H9 (cell line): ENCODE measurements at regions not wholly inside any gene's neighbourhood (a gene's known extent, or its start where the extent isn't known, plus 50 kb on each side); places are given as distances from the start of the nearest gene placed in this dataset.

ENCODE experiments used
- DNase-seq: peaks from one replicate; pipeline ENCODE4 v3.0.0-alpha.2; 2017
- H2AFZ ChIP-seq: one replicate; pipeline ENCODE4 v1.6.1; 2013; ENCODE audit warnings: mild to moderate bottlenecking, low read length, control low read depth, moderate library complexity
- H2AK5ac ChIP-seq: 2 replicates; pipeline ENCODE4 v1.6.1; 2013; ENCODE audit warnings: low read length, control low read depth, mixed read lengths; ENCODE audit not compliant: insufficient read length
- H2BK120ac ChIP-seq: one replicate; pipeline ENCODE4 v1.6.1; 2013; ENCODE audit warnings: low read depth, mild to moderate bottlenecking, low read length, control low read depth, inconsistent platforms; ENCODE audit not compliant: poor library complexity, severe bottlenecking
- H2BK12ac ChIP-seq: 2 replicates; pipeline ENCODE4 v1.6.1; 2013; ENCODE audit warnings: low read length, control low read depth, mixed read lengths, low read depth; ENCODE audit not compliant: insufficient read length
- H2BK15ac ChIP-seq: 2 replicates; pipeline ENCODE4 v1.6.1; 2013; ENCODE audit warnings: low read depth, low read length, control low read depth
- H2BK20ac ChIP-seq: one replicate; pipeline ENCODE4 v1.6.1; 2013; ENCODE audit warnings: low read depth, mild to moderate bottlenecking, low read length, control low read depth, inconsistent platforms; ENCODE audit not compliant: poor library complexity, severe bottlenecking
- H2BK5ac ChIP-seq: 2 replicates; pipeline ENCODE4 v1.6.1; 2013; ENCODE audit warnings: low read length, control low read depth, mixed read lengths; ENCODE audit not compliant: insufficient read length
- H3K14ac ChIP-seq: 2 replicates; pipeline ENCODE4 v1.6.1; 2013; ENCODE audit warnings: low read length, control low read depth; ENCODE audit not compliant: insufficient read depth
- H3K18ac ChIP-seq: 2 replicates; pipeline ENCODE4 v1.6.1; 2013; ENCODE audit warnings: low read depth, mild to moderate bottlenecking, mixed read lengths, low read length, control low read depth; ENCODE audit not compliant: insufficient read length
- H3K23ac ChIP-seq: 2 replicates; pipeline ENCODE4 v1.6.1; 2013; ENCODE audit warnings: low read length, control low read depth, mixed read lengths, low read depth; ENCODE audit not compliant: insufficient read length
- H3K23me2 ChIP-seq: 2 replicates; pipeline ENCODE4 v1.6.1; 2013; ENCODE audit warnings: low read depth, mild to moderate bottlenecking, mixed read lengths, low read length, control low read depth; ENCODE audit not compliant: insufficient read length, poor library complexity, severe bottlenecking
- H3K27ac ChIP-seq: 2 replicates; pipeline ENCODE4 v1.5.1; 2013; ENCODE audit warnings: low read length, control low read depth, mixed read lengths, low read depth; ENCODE audit not compliant: insufficient read length
- H3K27me3 ChIP-seq: 2 replicates; pipeline ENCODE4 v1.6.1; 2013; ENCODE audit warnings: low read length, control low read depth, inconsistent platforms; ENCODE audit not compliant: insufficient read depth
- H3K4ac ChIP-seq: 2 replicates; pipeline ENCODE4 v1.6.1; 2013; ENCODE audit warnings: low read depth, mild to moderate bottlenecking, control low read depth, inconsistent platforms, low read length, moderate library complexity
- H3K4me1 ChIP-seq: 2 replicates; pipeline ENCODE4 v1.6.1; 2013; ENCODE audit warnings: low read length, control low read depth, inconsistent platforms; ENCODE audit not compliant: insufficient read depth
- H3K4me2 ChIP-seq: 2 replicates; pipeline ENCODE4 v1.6.1; 2013; ENCODE audit warnings: low read length, control low read depth, mixed read lengths; ENCODE audit not compliant: insufficient read length, insufficient read depth
- H3K56ac ChIP-seq: 2 replicates; pipeline ENCODE4 v1.6.1; 2013; ENCODE audit warnings: low read depth, mild to moderate bottlenecking, mixed read lengths, low read length, control low read depth; ENCODE audit not compliant: insufficient read length
- H3K79me1 ChIP-seq: 2 replicates; pipeline ENCODE4 v1.6.1; 2013; ENCODE audit warnings: low read depth, mild to moderate bottlenecking, moderate library complexity, low read length, control low read depth, inconsistent platforms; ENCODE audit not compliant: insufficient read depth, poor library complexity, severe bottlenecking
- H3K79me2 ChIP-seq: 2 replicates; pipeline ENCODE4 v1.6.1; 2013; ENCODE audit warnings: low read length, control low read depth, inconsistent platforms; ENCODE audit not compliant: insufficient read depth
- H3K9ac ChIP-seq: 2 replicates; pipeline ENCODE4 v1.6.1; 2013; ENCODE audit warnings: low read length, control low read depth, mixed read lengths; ENCODE audit not compliant: insufficient read length; ENCODE audit errors: extremely low read depth
- H3K9me3 ChIP-seq: one replicate; pipeline ENCODE4 v1.6.1; 2013; ENCODE audit warnings: low read depth, low read length, inconsistent platforms; ENCODE audit not compliant: control insufficient read depth
- H3T11ph ChIP-seq: one replicate; pipeline ENCODE4 v1.6.1; 2013; ENCODE audit warnings: mild to moderate bottlenecking, low read length, control low read depth, inconsistent platforms
- H4K20me1 ChIP-seq: one replicate; pipeline ENCODE4 v1.6.1; 2013; ENCODE audit not compliant: control insufficient read depth, insufficient read length, insufficient read depth
- H4K5ac ChIP-seq: 2 replicates; pipeline ENCODE4 v1.6.1; 2013; ENCODE audit warnings: low read depth, mild to moderate bottlenecking, mixed read lengths, low read length, control low read depth; ENCODE audit not compliant: insufficient read length
- H4K8ac ChIP-seq: replicated peaks from 2 replicates; pipeline ENCODE4 v1.6.1; 2013; ENCODE audit warnings: low read length, control low read depth, mixed read lengths, low read depth; ENCODE audit not compliant: insufficient read length
- H4K91ac ChIP-seq: 2 replicates; pipeline ENCODE4 v1.6.1; 2013; ENCODE audit warnings: low read depth, mild to moderate bottlenecking, moderate library complexity, mixed read lengths, low read length, control low read depth; ENCODE audit not compliant: insufficient read length
- H3K27ac Mint-ChIP-seq, 3 experiments: 2 replicates in 2 of 3; 3 replicates in 1 of 3; pipeline ENCODE4 v1.8.0; 2020 to 2021; ENCODE audit warnings: mixed read lengths in 3 of 3, mild to moderate bottlenecking in 1 of 3, moderate library complexity in 1 of 3
- H3K27me3 Mint-ChIP-seq: 2 replicates; pipeline ENCODE4 v1.8.0; 2021; ENCODE audit warnings: low read depth, mild to moderate bottlenecking, moderate library complexity, mixed read lengths
- H3K36me3 Mint-ChIP-seq, 3 experiments: 2 replicates in 2 of 3; 3 replicates in 1 of 3; pipeline ENCODE4 v1.8.0; 2020 to 2021; ENCODE audit warnings: low read depth in 3 of 3, mixed read lengths in 3 of 3; ENCODE audit not compliant: insufficient read depth in 1 of 3
- H3K4me1 Mint-ChIP-seq, 2 experiments: 2 replicates each; pipeline ENCODE4 v1.8.0; 2020; ENCODE audit warnings: mixed read lengths in 2 of 2
- H3K4me3 Mint-ChIP-seq, 2 experiments: 2 replicates in 1 of 2; 3 replicates in 1 of 2; pipeline ENCODE4 v1.8.0; 2020 to 2021; ENCODE audit warnings: mild to moderate bottlenecking in 2 of 2, mixed read lengths in 2 of 2, moderate library complexity in 1 of 2
- H3K9me3 Mint-ChIP-seq, 2 experiments: 2 replicates in 1 of 2; 3 replicates in 1 of 2; pipeline ENCODE4 v1.8.0; 2020; ENCODE audit warnings: mild to moderate bottlenecking in 2 of 2, mixed read lengths in 2 of 2, moderate library complexity in 1 of 2
- WGBS: extraction: QIAGEN DNeasy Blood & Tissue Kit; methylation state at CpG from one replicate; pipeline ENCODE4 v1.1.7; 2013; ENCODE audit warnings: missing lambda C conversion rate, low lambda C conversion rate, mixed read lengths; ENCODE audit not compliant: insufficient read length; ENCODE audit errors: extremely low coverage; 5-methylcytosine and 5-hydroxymethylcytosine counted together
- TF ChIP-seq, protein P1 (sequence below): fragments of 200-600 bp; sonication (generic); conservative IDR thresholded peaks from 3 replicates; pipeline ENCODE4 v1.8.0; 2021; ENCODE audit warnings: antibody characterized with exemption, mild to moderate bottlenecking

DNA sequence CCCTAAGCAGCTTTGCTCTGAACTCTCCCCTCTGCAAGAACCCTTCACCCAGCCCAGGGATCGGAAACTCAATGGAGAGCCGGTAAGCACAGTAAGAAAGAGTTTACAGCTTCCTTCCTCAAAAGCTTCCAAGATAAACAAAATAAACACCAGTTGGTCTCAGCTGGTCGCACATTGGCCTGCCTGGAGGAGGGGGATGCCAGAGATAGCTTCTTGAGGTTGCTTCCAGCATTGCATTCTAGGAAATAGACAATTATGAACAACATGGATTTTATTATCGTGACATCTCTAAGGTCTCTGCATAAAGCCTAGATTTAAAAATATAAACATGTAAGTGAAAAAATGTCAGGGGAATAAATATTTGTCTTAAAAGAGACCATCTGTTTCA is 141.5 kb upstream of the PKDCC start:
- Histone ChIP-seq H3T11ph (no peak overlapping the region), H3K9ac (no peak overlapping the region), H3K23ac (no peak overlapping the region), H3K14ac (no peak overlapping the region), H2BK15ac (no peak overlapping the region), H4K5ac (no peak overlapping the region), H2AK5ac (no peak overlapping the region), H3K4me2 (no peak overlapping the region), H3K4me1 (no peaks in the 10 kb centered on the region), H3K27me3 (no peaks in the 10 kb centered on the region), H3K4ac (no peak overlapping the region), H4K20me1 (no peaks in the 10 kb centered on the region), H3K18ac (no peak overlapping the region), H3K56ac (no peak overlapping the region), H2BK120ac (no peak overlapping the region), H3K79me2 (no peaks in the 10 kb centered on the region), H2BK20ac (no peak overlapping the region), H2BK5ac (no peak overlapping the region), H2AFZ (no peak overlapping the region), H4K91ac (no peak overlapping the region), H3K9me3 (no peaks in the 10 kb centered on the region), H3K23me2 (no peaks in the 10 kb centered on the region), H3K27ac (no peak overlapping the region), H2BK12ac (no peak overlapping the region), H3K79me1 (no peaks in the 10 kb centered on the region), H4K8ac (no peak overlapping the region)
- H3K4me1 Mint-ChIP-seq, result peaks cover 24 to 29% of the 10 kb centered on the region in 2 experiments
- no peaks in the 10 kb centered on the region for H3K36me3 Mint-ChIP-seq
- TF ChIP-seq, protein P1, sequence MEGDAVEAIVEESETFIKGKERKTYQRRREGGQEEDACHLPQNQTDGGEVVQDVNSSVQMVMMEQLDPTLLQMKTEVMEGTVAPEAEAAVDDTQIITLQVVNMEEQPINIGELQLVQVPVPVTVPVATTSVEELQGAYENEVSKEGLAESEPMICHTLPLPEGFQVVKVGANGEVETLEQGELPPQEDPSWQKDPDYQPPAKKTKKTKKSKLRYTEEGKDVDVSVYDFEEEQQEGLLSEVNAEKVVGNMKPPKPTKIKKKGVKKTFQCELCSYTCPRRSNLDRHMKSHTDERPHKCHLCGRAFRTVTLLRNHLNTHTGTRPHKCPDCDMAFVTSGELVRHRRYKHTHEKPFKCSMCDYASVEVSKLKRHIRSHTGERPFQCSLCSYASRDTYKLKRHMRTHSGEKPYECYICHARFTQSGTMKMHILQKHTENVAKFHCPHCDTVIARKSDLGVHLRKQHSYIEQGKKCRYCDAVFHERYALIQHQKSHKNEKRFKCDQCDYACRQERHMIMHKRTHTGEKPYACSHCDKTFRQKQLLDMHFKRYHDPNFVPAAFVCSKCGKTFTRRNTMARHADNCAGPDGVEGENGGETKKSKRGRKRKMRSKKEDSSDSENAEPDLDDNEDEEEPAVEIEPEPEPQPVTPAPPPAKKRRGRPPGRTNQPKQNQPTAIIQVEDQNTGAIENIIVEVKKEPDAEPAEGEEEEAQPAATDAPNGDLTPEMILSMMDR, result no peak
- H3K27me3 Mint-ChIP-seq, result no peaks in the 10 kb centered on the region; the same call in 1 of the 2 replicates
- no CpG with 5 or more reads among the region's 4 CpGs for WGBS
- H3K4me3 Mint-ChIP-seq, result no peak overlapping the region
- DNase-seq, result no peak
- H3K9me3 Mint-ChIP-seq, result no peaks in the 10 kb centered on the region
- H3K27ac Mint-ChIP-seq, result no peak overlapping the region
